BE2C (cell line): ENCODE measurements at regions not wholly inside any gene's neighbourhood (a gene's known extent, or its start where the extent isn't known, plus 50 kb on each side); places are given as distances from the start of the nearest gene placed in this dataset.
A peak's percentile ranks its signal among the peaks of the same experiment; 100 is the strongest.
"Not testable (repeated sequence)": the region's sequence is repeated elsewhere in the genome, so short reads cannot be mapped to it uniquely, and the experiment has no call there.

Experiments used
- DNase-seq: peaks from one replicate; pipeline ENCODE4 v3.0.0-alpha.2; 2020
- H3K27me3 ChIP-seq: fragments of 250-450 bp; sonication (Bioruptor Pico); 2 replicates; pipeline ENCODE4 v1.5.1; 2020; ENCODE audit warnings: mild to moderate bottlenecking
- H3K36me3 ChIP-seq: fragments of 250-450 bp; sonication (Bioruptor Pico); 2 replicates; pipeline ENCODE4 v1.5.1; 2020; ENCODE audit warnings: mild to moderate bottlenecking
- H3K4me1 ChIP-seq: fragments of 250-450 bp; sonication (Bioruptor Pico); 2 replicates; pipeline ENCODE4 v1.5.1; 2020
- H3K4me3 ChIP-seq: 2 replicates; pipeline ENCODE4 v1.5.1; 2011; ENCODE audit warnings: low read depth, low read length
- H3K9me3 ChIP-seq: fragments of 250-450 bp; sonication (Bioruptor Pico); 2 replicates; pipeline ENCODE4 v1.5.1; 2020
- CTCF ChIP-seq: IDR thresholded peaks from 2 replicates; pipeline ENCODE4 v1.5.1; 2012; ENCODE audit warnings: mild to moderate bottlenecking, low read depth, low read length

DNA sequence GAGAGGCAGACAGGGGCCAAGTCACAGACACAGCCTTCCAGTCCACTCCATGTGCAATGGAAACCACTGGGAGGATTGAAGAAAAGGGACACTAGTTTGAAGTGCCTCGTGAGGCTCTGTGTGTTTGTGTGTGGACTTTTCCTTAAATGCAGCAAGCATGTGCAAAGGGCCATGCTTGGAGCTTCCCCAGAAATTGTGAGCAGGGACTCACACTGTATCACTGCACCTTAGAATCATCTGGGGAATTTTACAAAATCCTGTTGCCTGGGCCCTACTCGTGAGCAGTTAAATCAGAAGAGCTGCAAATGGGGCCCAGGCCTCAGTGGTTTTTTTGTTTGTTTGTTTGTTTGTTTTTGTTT, 137.8 kb downstream of the TRIM43 start:
- no peak for DNase-seq
- Histone ChIP-seq H3K4me1 (no peaks in the 10 kb centered on the region), H3K4me3 (no peak overlapping the region), H3K36me3 (no peaks in the 10 kb centered on the region), H3K9me3 (no peaks in the 10 kb centered on the region), H3K27me3 (no peaks in the 10 kb centered on the region)
- TF ChIP-seq CTCF = no peak

- Histone ChIP-seq H3K36me3 (no peaks in the 10 kb centered on the region), H3K27me3 (no peaks in the 10 kb centered on the region), H3K4me1 (no peaks in the 10 kb centered on the region), H3K4me3 (no peak overlapping the region), H3K9me3 (no peaks in the 10 kb centered on the region)
- peak; percentile 28 for DNase-seq
- TF ChIP-seq CTCF = no peak
These were observed 139.0 kb downstream of the TRIM43 start for GRCh38 chr2:95730813-95731212.

- Histone ChIP-seq H3K4me1 (no peaks in the 10 kb centered on the region), H3K36me3 (no peaks in the 10 kb centered on the region), H3K27me3 (no peaks in the 10 kb centered on the region), H3K9me3 (no peaks in the 10 kb centered on the region), H3K4me3 (no peak overlapping the region)
- no peak for DNase-seq
- TF ChIP-seq CTCF = no peak
These were observed 143.4 kb downstream of the TRIM43 start for GRCh38 chr2:95734976-95735890.

DNA sequence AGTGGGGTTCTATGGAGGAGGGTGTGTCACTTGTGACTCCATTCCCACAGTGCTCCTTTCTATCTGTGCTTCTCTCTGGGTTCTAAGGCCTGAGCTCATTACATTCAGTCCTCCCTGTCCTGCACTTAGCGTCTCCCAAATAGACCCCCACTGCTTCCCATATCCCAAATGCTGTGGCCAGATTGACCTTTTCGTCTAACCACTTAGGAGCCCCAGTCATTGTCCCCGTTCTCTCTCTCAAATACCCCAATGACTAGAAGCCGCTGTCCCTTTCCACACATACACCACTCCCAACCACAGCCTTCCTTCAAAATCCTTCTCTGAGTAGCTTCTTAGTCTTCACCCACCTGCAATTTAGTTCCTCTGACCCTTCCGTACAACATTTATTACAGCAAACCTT, 146.5 kb downstream of the TRIM43 start:
- Histone ChIP-seq H3K27me3 (no peaks in the 10 kb centered on the region), H3K4me1 (no peaks in the 10 kb centered on the region), H3K36me3 (no peaks in the 10 kb centered on the region), H3K9me3 (no peaks in the 10 kb centered on the region), H3K4me3 (no peak overlapping the region)
- no peak for TF ChIP-seq CTCF
- DNase-seq = no peak

- H3K9me3 ChIP-seq, H3K4me3 ChIP-seq, H3K27me3 ChIP-seq, H3K4me1 ChIP-seq, H3K36me3 ChIP-seq, DNase-seq: not testable (repeated sequence)
These were observed 160.3 kb downstream of the TRIM43 start for GRCh38 chr2:95752126-95752525.

GRCh38 chr2:95753812-95754211, 162.0 kb downstream of the TRIM43 start:
- not testable (repeated sequence) for H3K4me3 ChIP-seq, H3K9me3 ChIP-seq, DNase-seq

GRCh38 chr2:95754213-95754612, 162.4 kb downstream of the TRIM43 start:
- H3K27me3 ChIP-seq, H3K36me3 ChIP-seq, H3K4me3 ChIP-seq, H3K9me3 ChIP-seq, H3K4me1 ChIP-seq, DNase-seq: not testable (repeated sequence)

More at GRCh38 chr2:95753812-95754211, 162.0 kb downstream of the TRIM43 start:
- not testable (repeated sequence) for H3K36me3 ChIP-seq, H3K27me3 ChIP-seq, H3K4me1 ChIP-seq

DNA sequence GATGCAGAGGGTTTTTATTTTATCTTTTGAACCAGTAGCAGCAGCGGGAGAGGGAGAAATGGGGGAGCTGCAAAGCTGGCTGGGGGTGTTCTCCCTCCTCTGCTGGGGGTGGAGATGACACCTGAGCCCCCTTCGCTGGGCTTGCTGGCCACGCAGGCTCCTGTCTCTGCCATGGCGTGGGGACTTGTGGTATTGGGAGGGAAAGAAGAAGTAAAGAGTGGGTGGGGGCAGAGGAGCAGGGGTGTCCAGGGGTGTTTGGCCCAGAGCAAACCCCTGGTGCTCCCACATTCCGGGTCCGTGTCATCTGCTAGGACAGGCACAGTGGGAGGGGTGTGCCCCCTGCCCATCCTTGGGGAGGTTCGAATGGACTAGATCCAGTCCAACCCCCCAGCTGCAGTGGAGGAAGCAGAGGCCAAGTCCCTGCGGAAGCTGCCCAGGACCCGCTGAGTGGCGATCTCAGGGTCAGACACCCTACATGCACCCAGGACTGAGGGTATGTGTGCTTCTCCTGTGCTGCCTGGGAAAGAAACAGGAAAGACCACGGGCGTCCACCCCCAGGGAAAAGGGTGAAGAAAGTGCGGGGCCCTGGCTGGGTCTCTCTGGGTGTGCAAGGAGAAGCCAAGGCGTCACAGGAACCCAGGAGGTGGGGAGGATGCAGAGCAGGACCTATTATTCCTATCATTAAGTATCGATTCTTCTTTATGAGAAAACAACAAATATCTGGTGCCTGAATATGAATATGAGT, 163.2 kb downstream of the TRIM43 start:
- H3K27me3 ChIP-seq, H3K9me3 ChIP-seq, H3K4me1 ChIP-seq, DNase-seq, H3K4me3 ChIP-seq, H3K36me3 ChIP-seq: not testable (repeated sequence)

DNA sequence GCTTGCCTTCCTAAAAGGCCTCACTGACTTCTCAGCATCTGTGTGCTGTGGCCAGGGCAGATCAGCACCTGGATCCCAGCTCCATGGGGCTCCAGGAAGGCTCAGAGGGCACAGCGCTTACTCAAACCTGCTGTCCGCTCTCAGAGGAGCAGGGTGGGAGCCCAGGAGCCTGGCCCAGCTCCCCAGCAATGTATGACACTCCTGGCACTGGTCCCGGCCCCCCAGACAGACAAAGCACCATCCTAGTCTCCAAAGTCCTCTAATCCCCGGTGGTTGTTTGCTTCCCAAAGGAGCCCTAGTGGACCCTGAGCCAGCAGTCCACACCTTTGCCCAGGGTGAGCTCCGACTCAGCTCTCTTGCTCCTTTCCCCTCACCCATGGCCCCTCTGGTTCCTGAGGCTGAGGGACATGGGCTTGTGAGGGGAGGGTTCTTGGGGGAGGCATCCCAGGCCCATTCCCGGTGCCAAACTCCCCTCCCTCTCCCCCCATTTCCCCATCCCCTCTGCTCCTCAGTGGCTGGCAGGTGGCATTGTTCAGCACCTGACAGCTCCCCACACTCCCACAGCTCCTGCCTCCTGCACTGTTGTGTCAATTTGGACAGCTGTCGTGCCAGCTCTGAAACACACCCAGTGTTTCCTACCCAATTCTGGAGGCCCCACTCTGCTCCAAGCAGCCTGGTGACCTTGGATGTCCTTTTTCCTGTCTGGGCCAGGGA, 164.3 kb downstream of the TRIM43 start:
- H3K27me3 ChIP-seq, H3K4me3 ChIP-seq, H3K4me1 ChIP-seq, H3K9me3 ChIP-seq, DNase-seq, H3K36me3 ChIP-seq: not testable (repeated sequence)
